ENCODE measurements at regions not wholly inside any gene's neighbourhood (a gene's known extent, or its start where the extent isn't known, plus 50 kb on each side); places are given as distances from the start of the nearest gene placed in this dataset.

- no peak for TF ChIP-seq CTCF (IDR thresholded peaks at IDR 0.05)
- no peak for TF ChIP-seq ZFX (IDR thresholded peaks at IDR 0.05; ENCODE audit: borderline replicate concordance)
Observed at GRCh38 chr10:78771260-78771659, 297.5 kb upstream of the ZMIZ1 start.

Measured in 22Rv1 (cell line).